Activated B cell treated with CpG ODN at 0.5 μM for 24 hours (primary cell): ENCODE measurements at regions not wholly inside any gene's neighbourhood (a gene's known extent, or its start where the extent isn't known, plus 50 kb on each side); places are given as distances from the start of the nearest gene placed in this dataset.
"Not testable (repeated sequence)": the region's sequence is repeated elsewhere in the genome, so short reads cannot be mapped to it uniquely, and the experiment has no call there.

Source experiments
- ATAC-seq: fragments of 200-7000 bp; cut with Tn5 transposase; one replicate; pipeline ENCODE4 v1.10.0; 2021; ENCODE audit warnings: low read depth, mild to moderate bottlenecking, moderate library complexity
- CTCF ChIA-PET: fragments of 350-600 bp; sonication (Branson Sonifier 250); formaldehyde crosslinking; loops from one replicate; lab custom pipeline; 2021; ENCODE audit warnings: antibody characterized with exemption; lab: Charles Lee
- POLR2A ChIA-PET: fragments of 350-600 bp; sonication (Branson Sonifier 250); formaldehyde crosslinking; loops from one replicate; lab custom pipeline; 2021; ENCODE audit warnings: antibody characterized with exemption; lab: Charles Lee
- DNase-seq: peaks from one replicate; pipeline ENCODE4 v3.0.0; 2022
- H3K27ac Mint-ChIP-seq: one replicate; pipeline ENCODE4 v1.8.0; 2020; ENCODE audit warnings: mixed read lengths
- H3K27me3 Mint-ChIP-seq: one replicate; pipeline ENCODE4 v1.8.0; 2021; ENCODE audit warnings: mixed read lengths
- H3K36me3 Mint-ChIP-seq: one replicate; pipeline ENCODE4 v1.8.0; 2021; ENCODE audit warnings: low read depth, mixed read lengths
- H3K4me1 Mint-ChIP-seq: one replicate; pipeline ENCODE4 v1.8.0; 2021; ENCODE audit warnings: mixed read lengths
- H3K4me3 Mint-ChIP-seq: one replicate; pipeline ENCODE4 v1.8.0; 2020; ENCODE audit warnings: mild to moderate bottlenecking, mixed read lengths
- H3K9me3 Mint-ChIP-seq: one replicate; pipeline ENCODE4 v1.8.0; 2020; ENCODE audit warnings: mixed read lengths
- intact Hi-C: fragments of 100-400 bp; cut with micrococcal nuclease; formaldehyde crosslinking; loops from one replicate; pipeline ENCODE4 v1.15.1; 2024
- TF ChIP-seq, protein P1 (sequence below): fragments of 200-600 bp; IDR thresholded peaks from one replicate; pipeline ENCODE4 v1.8.0; 2022; ENCODE audit warnings: antibody characterized with exemption, mild to moderate bottlenecking

GRCh38 chr2:42995752-42996422, 203.5 kb upstream of the HAAO start:
- no peak for DNase-seq
- H3K27me3 Mint-ChIP-seq: no peaks in the 10 kb centered on the region
- peaks cover 6% of the 10 kb centered on the region for H3K4me1 Mint-ChIP-seq
- H3K36me3 Mint-ChIP-seq: no peaks in the 10 kb centered on the region
- intact Hi-C loops: no loop called here
- peaks cover 7% of the 10 kb centered on the region for H3K9me3 Mint-ChIP-seq
- TF ChIP-seq, protein P1, sequence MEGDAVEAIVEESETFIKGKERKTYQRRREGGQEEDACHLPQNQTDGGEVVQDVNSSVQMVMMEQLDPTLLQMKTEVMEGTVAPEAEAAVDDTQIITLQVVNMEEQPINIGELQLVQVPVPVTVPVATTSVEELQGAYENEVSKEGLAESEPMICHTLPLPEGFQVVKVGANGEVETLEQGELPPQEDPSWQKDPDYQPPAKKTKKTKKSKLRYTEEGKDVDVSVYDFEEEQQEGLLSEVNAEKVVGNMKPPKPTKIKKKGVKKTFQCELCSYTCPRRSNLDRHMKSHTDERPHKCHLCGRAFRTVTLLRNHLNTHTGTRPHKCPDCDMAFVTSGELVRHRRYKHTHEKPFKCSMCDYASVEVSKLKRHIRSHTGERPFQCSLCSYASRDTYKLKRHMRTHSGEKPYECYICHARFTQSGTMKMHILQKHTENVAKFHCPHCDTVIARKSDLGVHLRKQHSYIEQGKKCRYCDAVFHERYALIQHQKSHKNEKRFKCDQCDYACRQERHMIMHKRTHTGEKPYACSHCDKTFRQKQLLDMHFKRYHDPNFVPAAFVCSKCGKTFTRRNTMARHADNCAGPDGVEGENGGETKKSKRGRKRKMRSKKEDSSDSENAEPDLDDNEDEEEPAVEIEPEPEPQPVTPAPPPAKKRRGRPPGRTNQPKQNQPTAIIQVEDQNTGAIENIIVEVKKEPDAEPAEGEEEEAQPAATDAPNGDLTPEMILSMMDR: no peak
- ATAC-seq: no peak
- CTCF ChIA-PET: no interaction called here
- H3K27ac Mint-ChIP-seq: no peak overlapping the region
- POLR2A ChIA-PET: no interaction called here
- no peak overlapping the region for H3K4me3 Mint-ChIP-seq

GRCh38 chr2:42989283-42990081, 197.1 kb upstream of the HAAO start:
- intact Hi-C loops, H3K4me1 Mint-ChIP-seq, H3K27me3 Mint-ChIP-seq, ATAC-seq, H3K9me3 Mint-ChIP-seq, DNase-seq, POLR2A ChIA-PET, H3K4me3 Mint-ChIP-seq, H3K36me3 Mint-ChIP-seq, H3K27ac Mint-ChIP-seq, CTCF ChIA-PET: not testable (repeated sequence)

- H3K36me3 Mint-ChIP-seq, CTCF ChIA-PET, H3K27ac Mint-ChIP-seq, H3K9me3 Mint-ChIP-seq, DNase-seq, H3K4me1 Mint-ChIP-seq, H3K4me3 Mint-ChIP-seq, intact Hi-C loops, H3K27me3 Mint-ChIP-seq, ATAC-seq: not testable (repeated sequence)
- POLR2A ChIA-PET: interaction anchor here (0.6 kb wide), 1 partner anchor 714 kb away, joined by 3 read pairs; no protein-coding TSS in a partner anchor
These were observed 195.7 kb upstream of the HAAO start for GRCh38 chr2:42988055-42988454.

DNA sequence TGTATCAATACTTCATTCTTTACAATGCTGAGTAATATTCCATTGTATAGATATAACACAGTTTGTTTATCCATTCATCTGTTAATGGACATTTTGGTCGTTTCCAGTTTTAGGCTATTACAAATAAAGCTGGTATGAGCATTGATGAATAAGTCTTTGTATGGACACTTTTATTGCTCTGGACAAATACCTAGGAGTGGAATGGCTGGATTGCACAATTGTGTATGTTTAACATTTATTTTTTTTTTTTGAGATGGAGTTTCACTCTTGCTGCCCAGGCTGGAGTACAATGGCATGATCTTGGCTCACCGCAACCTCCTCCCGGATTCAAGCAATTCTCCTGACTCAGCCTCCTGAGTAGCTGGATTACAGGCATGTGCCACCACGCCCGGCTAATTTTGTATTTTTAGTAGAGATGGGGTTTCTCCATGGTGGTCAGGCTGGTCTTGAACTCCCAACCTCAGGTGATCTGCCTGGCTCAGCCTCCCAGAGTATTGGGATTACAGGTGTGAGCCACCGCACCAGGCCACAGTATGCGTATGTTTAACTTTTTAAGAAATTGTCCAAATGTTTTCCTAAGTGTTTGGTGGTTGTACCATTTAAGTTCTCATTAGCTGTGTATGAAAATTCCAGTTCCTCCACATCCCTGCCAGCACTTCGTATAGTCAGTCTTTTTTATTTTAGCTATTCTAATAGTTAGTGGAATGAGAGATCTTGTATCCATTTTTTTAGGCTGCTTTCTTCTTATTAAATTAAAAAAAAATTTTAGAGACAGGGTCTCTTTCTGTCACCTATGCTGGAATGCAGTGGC, 194.9 kb upstream of the HAAO start:
- ChIA-PET POLR2A (interaction anchor here (0.6 kb wide), 1 partner anchor 714 kb away, joined by 3 read pairs; no protein-coding TSS in a partner anchor), CTCF (no interaction called here)
- H3K4me3 Mint-ChIP-seq: no peak overlapping the region
- H3K36me3 Mint-ChIP-seq: no peaks in the 10 kb centered on the region
- H3K4me1 Mint-ChIP-seq: no peaks in the 10 kb centered on the region
- no peaks in the 10 kb centered on the region for H3K9me3 Mint-ChIP-seq
- no peak overlapping the region for H3K27ac Mint-ChIP-seq
- TF ChIP-seq, protein P1: no peak
- ATAC-seq (no peak), DNase-seq (no peak)
- H3K27me3 Mint-ChIP-seq: peaks cover 1% of the 10 kb centered on the region
- intact Hi-C loops: no loop called here

GRCh38 chr2:42984617-42985016, 192.2 kb upstream of the HAAO start:
- H3K4me3 Mint-ChIP-seq: no peak overlapping the region
- H3K36me3 Mint-ChIP-seq: no peaks in the 10 kb centered on the region
- TF ChIP-seq, protein P1: no peak
- CTCF ChIA-PET: interaction anchor here (0.8 kb wide), 1 partner anchor 600 kb away, joined by 3 read pairs; no protein-coding TSS in a partner anchor
- DNase-seq: no peak
- intact Hi-C loops: no loop called here
- H3K27ac Mint-ChIP-seq: no peak overlapping the region
- no peaks in the 10 kb centered on the region for H3K4me1 Mint-ChIP-seq
- H3K27me3 Mint-ChIP-seq: no peaks in the 10 kb centered on the region
- H3K9me3 Mint-ChIP-seq: no peaks in the 10 kb centered on the region
- ATAC-seq: no peak
- POLR2A ChIA-PET: no interaction called here
